ENCODE measurements at regions not wholly inside any gene's neighbourhood (a gene's known extent, or its start where the extent isn't known, plus 50 kb on each side); places are given as distances from the start of the nearest gene placed in this dataset.

DNA sequence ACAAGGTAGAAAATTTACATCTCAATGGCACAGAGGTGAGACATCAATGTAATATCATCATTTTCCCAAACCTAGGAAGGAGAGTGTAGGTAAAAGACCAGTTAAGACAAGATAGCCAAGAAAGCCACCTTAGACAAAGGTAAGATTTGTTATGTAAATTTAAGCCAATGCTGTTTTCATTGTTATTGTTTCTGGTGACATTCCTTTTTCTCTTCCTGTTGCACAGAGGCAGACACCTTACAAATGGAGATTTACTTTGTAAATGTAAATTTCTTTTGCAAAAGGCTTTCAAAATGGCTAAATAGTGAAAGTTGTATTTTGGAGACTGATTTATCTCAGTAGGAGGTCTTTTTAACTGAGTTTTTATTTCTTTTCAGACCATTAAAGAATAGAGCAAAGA lies 159.1 kb downstream of the YIPF5 start:
- no peak overlapping the region for H3K4me3 Mint-ChIP-seq
- Histone ChIP-seq H2AFZ (ENCODE audit: insufficient read depth, low read depth, low read length, poor library complexity, severe bottlenecking) (no peak overlapping the region), H3K36me3 (replicated peaks in 1 of 2; ENCODE audit: control insufficient read depth in 1 of 2, insufficient read depth in 2 of 2, low read length in 2 of 2) (no peaks in the 10 kb centered on the region), H3K9ac (ENCODE audit: insufficient read depth, low read length, poor library complexity, severe bottlenecking) (no peak overlapping the region), H3K4me3 (replicated peaks in 1 of 3; ENCODE audit: low read depth in 2 of 3, low read length in 3 of 3) (no peak overlapping the region), H3K27ac (ENCODE audit: low read depth in 1 of 2, low read length in 2 of 2) (no peak overlapping the region), H3K27me3 (ENCODE audit: control insufficient read depth in 2 of 2, insufficient read depth in 2 of 2, low read length in 2 of 2) (no peaks in the 10 kb centered on the region), H3K4me2 (replicated peaks; ENCODE audit: extremely low read depth, low read length, poor library complexity, severe bottlenecking) (no peak overlapping the region), H3K79me2 (ENCODE audit: insufficient read depth, low read length) (no peaks in the 10 kb centered on the region), H4K20me1 (ENCODE audit: insufficient read depth, low read length) (no peaks in the 10 kb centered on the region), H3K4me1 (ENCODE audit: control insufficient read depth in 1 of 2, insufficient read depth in 2 of 2, low read length in 2 of 2) (no peaks in the 10 kb centered on the region), H3K9me3 (replicated peaks in 1 of 2; ENCODE audit: control insufficient read depth in 1 of 2, insufficient read depth in 1 of 2, low read length in 2 of 2) (peaks cover 14 to 25% of the 10 kb centered on the region in 2 donors)
- H3K27me3 Mint-ChIP-seq (ENCODE audit: low read depth in 3 of 3) = peaks cover 0 to 3% (median 0%) of the 10 kb centered on the region in 3 donors
- H3K36me3 Mint-ChIP-seq = no peaks in the 10 kb centered on the region
- H3K4me1 Mint-ChIP-seq = peaks cover 3% of the 10 kb centered on the region
- no peak overlapping the region for H3K27ac Mint-ChIP-seq
- TF ChIP-seq, protein P1, sequence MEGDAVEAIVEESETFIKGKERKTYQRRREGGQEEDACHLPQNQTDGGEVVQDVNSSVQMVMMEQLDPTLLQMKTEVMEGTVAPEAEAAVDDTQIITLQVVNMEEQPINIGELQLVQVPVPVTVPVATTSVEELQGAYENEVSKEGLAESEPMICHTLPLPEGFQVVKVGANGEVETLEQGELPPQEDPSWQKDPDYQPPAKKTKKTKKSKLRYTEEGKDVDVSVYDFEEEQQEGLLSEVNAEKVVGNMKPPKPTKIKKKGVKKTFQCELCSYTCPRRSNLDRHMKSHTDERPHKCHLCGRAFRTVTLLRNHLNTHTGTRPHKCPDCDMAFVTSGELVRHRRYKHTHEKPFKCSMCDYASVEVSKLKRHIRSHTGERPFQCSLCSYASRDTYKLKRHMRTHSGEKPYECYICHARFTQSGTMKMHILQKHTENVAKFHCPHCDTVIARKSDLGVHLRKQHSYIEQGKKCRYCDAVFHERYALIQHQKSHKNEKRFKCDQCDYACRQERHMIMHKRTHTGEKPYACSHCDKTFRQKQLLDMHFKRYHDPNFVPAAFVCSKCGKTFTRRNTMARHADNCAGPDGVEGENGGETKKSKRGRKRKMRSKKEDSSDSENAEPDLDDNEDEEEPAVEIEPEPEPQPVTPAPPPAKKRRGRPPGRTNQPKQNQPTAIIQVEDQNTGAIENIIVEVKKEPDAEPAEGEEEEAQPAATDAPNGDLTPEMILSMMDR (IDR thresholded peaks at IDR 0.05) = no peak
- H3K9me3 Mint-ChIP-seq = peaks cover 6 to 33% (median 20%) of the 10 kb centered on the region in 7 donors
- no peak for DNase-seq
- intact Hi-C loops (cut with micrococcal nuclease) = no loop called here

DNA sequence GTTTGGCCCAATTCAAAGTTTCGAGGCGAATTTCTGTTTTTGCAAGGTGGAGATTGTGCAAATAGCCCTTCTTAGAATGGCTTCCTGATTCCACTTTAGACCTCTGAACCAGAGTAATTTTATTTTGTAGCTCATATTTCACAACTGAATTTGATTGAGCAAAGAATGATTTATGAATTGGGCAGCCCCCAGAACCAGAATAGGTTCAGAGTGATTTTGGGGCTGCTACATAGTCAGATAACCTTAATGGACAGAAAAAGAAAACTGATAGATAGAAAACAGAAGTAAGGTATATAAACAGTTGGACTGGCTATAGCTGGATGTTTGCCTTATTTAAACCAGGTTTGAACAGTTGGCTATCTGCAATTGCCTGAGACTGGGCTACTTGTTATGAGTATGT lies 156.6 kb downstream of the YIPF5 start:
- Histone ChIP-seq H4K20me1 (ENCODE audit: insufficient read depth, low read length) (no peaks in the 10 kb centered on the region), H3K79me2 (ENCODE audit: insufficient read depth, low read length) (no peaks in the 10 kb centered on the region), H3K9ac (ENCODE audit: insufficient read depth, low read length, poor library complexity, severe bottlenecking) (no peak overlapping the region), H3K4me1 (ENCODE audit: control insufficient read depth in 1 of 2, insufficient read depth in 2 of 2, low read length in 2 of 2) (no peaks in the 10 kb centered on the region), H3K9me3 (replicated peaks in 1 of 2; ENCODE audit: control insufficient read depth in 1 of 2, insufficient read depth in 1 of 2, low read length in 2 of 2) (peaks cover 14 to 25% of the 10 kb centered on the region in 2 donors), H3K27me3 (ENCODE audit: control insufficient read depth in 2 of 2, insufficient read depth in 2 of 2, low read length in 2 of 2) (no peaks in the 10 kb centered on the region), H3K4me2 (replicated peaks; ENCODE audit: extremely low read depth, low read length, poor library complexity, severe bottlenecking) (no peak overlapping the region), H2AFZ (ENCODE audit: insufficient read depth, low read depth, low read length, poor library complexity, severe bottlenecking) (no peak overlapping the region), H3K36me3 (replicated peaks in 1 of 2; ENCODE audit: control insufficient read depth in 1 of 2, insufficient read depth in 2 of 2, low read length in 2 of 2) (no peaks in the 10 kb centered on the region), H3K27ac (ENCODE audit: low read depth in 1 of 2, low read length in 2 of 2) (no peak overlapping the region), H3K4me3 (replicated peaks in 1 of 3; ENCODE audit: low read depth in 2 of 3, low read length in 3 of 3) (no peak overlapping the region)
- no CpG with 5 or more reads among the region's 2 CpGs for WGBS (ENCODE audit: insufficient coverage)
- H3K9me3 Mint-ChIP-seq = peaks cover 6 to 33% (median 20%) of the 10 kb centered on the region in 7 donors
- intact Hi-C loops (cut with micrococcal nuclease) = no loop called here
- DNase-seq = no peak
- peaks cover 0 to 3% (median 2%) of the 10 kb centered on the region in 3 donors for H3K27me3 Mint-ChIP-seq (ENCODE audit: low read depth in 3 of 3)
- H3K36me3 Mint-ChIP-seq = no peaks in the 10 kb centered on the region
- H3K4me3 Mint-ChIP-seq = no peak overlapping the region
- TF ChIP-seq, protein P1 (IDR thresholded peaks at IDR 0.05) = no peak
- H3K27ac Mint-ChIP-seq = no peak overlapping the region
- peaks cover 3% of the 10 kb centered on the region for H3K4me1 Mint-ChIP-seq
